Stimulated activated naive CD4-positive, alpha-beta T cell treated with Interleukin-2 at 50 U/mL for 16 hours (primary cell): ENCODE measurements at regions not wholly inside any gene's neighbourhood (a gene's known extent, or its start where the extent isn't known, plus 50 kb on each side); places are given as distances from the start of the nearest gene placed in this dataset.

Experiments used
- DNase-seq: peaks from one replicate; lab custom pipeline; 2025; lab: John Stamatoyannopoulos, UW

- DNase-seq, result no peak
Measured at GRCh38 chr2:42932271-42933151, 140.1 kb upstream of the HAAO start.

- DNase-seq, result no peak
Measured at GRCh38 chr2:42931818-42932195, 139.4 kb upstream of the HAAO start.

- DNase-seq, result no peak
Measured at GRCh38 chr2:42931146-42931817, 138.9 kb upstream of the HAAO start.

- DNase-seq, result no peak
Measured at GRCh38 chr2:42930025-42930581, 137.7 kb upstream of the HAAO start.

- no peak for DNase-seq
Measured at GRCh38 chr2:42929546-42930024, 137.2 kb upstream of the HAAO start.

- no peak for DNase-seq
Measured at GRCh38 chr2:42928692-42929545, 136.5 kb upstream of the HAAO start.

- no peak for DNase-seq
Measured at GRCh38 chr2:42928161-42928691, 135.8 kb upstream of the HAAO start.

- no peak for DNase-seq
Measured at GRCh38 chr2:42927334-42928160, 135.2 kb upstream of the HAAO start.

- no peak for DNase-seq
Measured at GRCh38 chr2:42926434-42927333, 134.3 kb upstream of the HAAO start.

- DNase-seq, result no peak
Measured at GRCh38 chr2:42925742-42926433, 133.5 kb upstream of the HAAO start.

GRCh38 chr2:42924418-42924886 is 132.1 kb upstream of the HAAO start:
- no peak for DNase-seq

GRCh38 chr2:42923580-42924417 is 131.4 kb upstream of the HAAO start:
- no peak for DNase-seq

GRCh38 chr2:42922790-42923579 is 130.6 kb upstream of the HAAO start:
- DNase-seq, result no peak

GRCh38 chr2:42922293-42922692 is 129.9 kb upstream of the HAAO start:
- DNase-seq, result no peak

- no peak for DNase-seq
Measured at GRCh38 chr2:42921721-42922120, 129.3 kb upstream of the HAAO start.

- no peak for DNase-seq
Measured at GRCh38 chr2:42921147-42921520, 128.8 kb upstream of the HAAO start.

GRCh38 chr2:42920446-42921146 is 128.2 kb upstream of the HAAO start:
- DNase-seq, result no peak
